Transverse colon (tissue), 4 donors: ENCODE measurements at regions not wholly inside any gene's neighbourhood (a gene's known extent, or its start where the extent isn't known, plus 50 kb on each side); places are given as distances from the start of the nearest gene placed in this dataset.

ENCODE experiments used
- DNase-seq: peaks from one replicate; pipeline ENCODE4 v3.0.0-alpha.2; 2019
- H3K27ac ChIP-seq, 4 donors: fragments of 200-600 bp; sonication (generic); 2 replicates each; pipeline ENCODE4 v1.5.1; 2016 to 2018; ENCODE audit warnings: inconsistent platforms in 4 of 4
- H3K27me3 ChIP-seq: fragments of 200-600 bp; sonication (generic); 2 replicates; pipeline ENCODE4 v1.5.1; 2017; ENCODE audit warnings: inconsistent platforms
- H3K36me3 ChIP-seq, 4 donors: fragments of 200-600 bp; sonication (generic); 2 replicates each; pipeline ENCODE4 v1.5.1; 2017 to 2019; ENCODE audit warnings: inconsistent platforms in 4 of 4
- H3K4me1 ChIP-seq, 4 donors: fragments of 200-600 bp; sonication (generic); 2 replicates each; pipeline ENCODE4 v1.5.1; 2017 to 2020; ENCODE audit warnings: inconsistent platforms in 4 of 4
- H3K4me3 ChIP-seq, 4 donors: fragments of 200-600 bp; sonication (generic); 1 replicate in 1 of 4; 2 replicates in 3 of 4; pipeline versions ENCODE4 v1.5.1 to v1.6.1; 2017 to 2019; ENCODE audit warnings: inconsistent platforms in 4 of 4
- H3K9me3 ChIP-seq, 2 donors: fragments of 200-600 bp; sonication (generic); 2 replicates each; pipeline ENCODE4 v1.5.1; 2017 to 2019; ENCODE audit warnings: inconsistent platforms in 2 of 2
- CTCF ChIP-seq, 5 experiments: fragments of 200-600 bp in 3 of 5; fragments of 450-650 bp in 2 of 5; sonication (generic) in 3 of 5; IDR thresholded peaks; 1 replicate in 2 of 5; 2 replicates in 3 of 5; pipeline ENCODE4 v1.5.1; 2016 to 2017; ENCODE audit warnings: antibody characterized with exemption in 5 of 5, inconsistent platforms in 3 of 5, mild to moderate bottlenecking in 2 of 5, moderate library complexity in 1 of 5
- EP300 ChIP-seq: sonication (generic); formaldehyde crosslinking; IDR thresholded peaks from one replicate; pipeline ENCODE4 v1.6.1; 2017; ENCODE audit warnings: antibody characterized with exemption, low read depth
- POLR2A ChIP-seq: fragments of 450-650 bp; IDR thresholded peaks from one replicate; pipeline ENCODE4 v1.6.1; 2016; ENCODE audit warnings: antibody characterized with exemption, mild to moderate bottlenecking, moderate library complexity
- POLR2AphosphoS5 ChIP-seq, 3 donors: sonication (generic); formaldehyde crosslinking; IDR thresholded peaks; one replicate each; pipeline ENCODE4 v1.6.1; 2016; ENCODE audit warnings: antibody characterized with exemption in 3 of 3
- WGBS, 2 donors: methylation state at CpG; one replicate each; pipeline ENCODE4 v1.1.5; 2018; ENCODE audit warnings: low coverage in 1 of 2; 5-methylcytosine and 5-hydroxymethylcytosine counted together
- in situ Hi-C, 4 donors: fragments of 200-750 bp; cut with MboI; loops; one replicate each; pipeline versions ENCODE4 v1.15.0 to v1.15.1; 2017; ENCODE audit warnings: low sequenced_read_pairs in 3 of 4, low pct_ligation_motif_present in 1 of 4, low pct_unique_long_range_greater_than_20kb in 1 of 4
- intact Hi-C: fragments of 100-400 bp; cut with DNase I; formaldehyde crosslinking; loops from one replicate; pipeline ENCODE4 v1.15.1; 2023; ENCODE audit warnings: low total_unique reads

GRCh38 chr14:53858345-53858684, 98.3 kb downstream of the BMP4 start:
- no peaks in the 10 kb centered on the region for H3K9me3 ChIP-seq
- no peak overlapping the region for H3K27ac ChIP-seq
- TF ChIP-seq POLR2AphosphoS5 (IDR thresholded peaks at IDR 0.05): no peak
- TF ChIP-seq POLR2A: no peak
- TF ChIP-seq EP300: no peak
- no peak for TF ChIP-seq CTCF (IDR thresholded peaks at IDR 0.05)
- in situ Hi-C loops: no loop called here
- 43% methylated on average over 1 of the region's 1 CpG; no CpG with 5 or more reads in 1 of the 2 donors for WGBS, 2 donors
- H3K4me3 ChIP-seq: no peak overlapping the region
- intact Hi-C loops: no loop called here
- DNase-seq: no peak
- no peaks in the 10 kb centered on the region for H3K27me3 ChIP-seq
- peaks cover 0 to 4% (median 1%) of the 10 kb centered on the region in 4 donors for H3K4me1 ChIP-seq
- H3K36me3 ChIP-seq: no peaks in the 10 kb centered on the region

GRCh38 chr14:53857625-53858344, 98.8 kb downstream of the BMP4 start:
- H3K36me3 ChIP-seq: no peaks in the 10 kb centered on the region
- 33 to 46% methylated on average over 4 to 5 of the region's 5 CpGs for WGBS, 2 donors
- peaks cover 0 to 4% (median 1%) of the 10 kb centered on the region in 4 donors for H3K4me1 ChIP-seq
- H3K4me3 ChIP-seq: no peak overlapping the region
- TF ChIP-seq POLR2A (no peak), POLR2AphosphoS5 (IDR thresholded peaks at IDR 0.05) (no peak), EP300 (no peak), CTCF (IDR thresholded peaks at IDR 0.05) (no peak)
- no peaks in the 10 kb centered on the region for H3K27me3 ChIP-seq
- in situ Hi-C loops: no loop called here
- intact Hi-C loops: no loop called here
- no peak for DNase-seq
- no peak overlapping the region for H3K27ac ChIP-seq
- no peaks in the 10 kb centered on the region for H3K9me3 ChIP-seq

GRCh38 chr14:53855574-53855973, 101.1 kb downstream of the BMP4 start:
- Histone ChIP-seq H3K4me3 (no peak overlapping the region), H3K4me1 (peaks cover 0 to 4% (median 1%) of the 10 kb centered on the region in 4 donors), H3K27me3 (no peaks in the 10 kb centered on the region), H3K27ac (no peak overlapping the region), H3K9me3 (no peaks in the 10 kb centered on the region), H3K36me3 (no peaks in the 10 kb centered on the region)
- in situ Hi-C loops: no loop called here
- WGBS, 2 donors: 47 to 100% methylated on average over 1 to 2 of the region's 2 CpGs
- no peak for DNase-seq
- intact Hi-C loops: no loop called here
- TF ChIP-seq POLR2A: no peak
- no peak for TF ChIP-seq CTCF (IDR thresholded peaks at IDR 0.05)
- no peak for TF ChIP-seq POLR2AphosphoS5 (IDR thresholded peaks at IDR 0.05)
- TF ChIP-seq EP300: no peak

GRCh38 chr14:53855127-53855526, 101.5 kb downstream of the BMP4 start:
- in situ Hi-C loops (no loop called here), intact Hi-C loops (no loop called here)
- H3K9me3 ChIP-seq: no peaks in the 10 kb centered on the region
- TF ChIP-seq EP300 (no peak), POLR2A (no peak), CTCF (IDR thresholded peaks at IDR 0.05) (no peak), POLR2AphosphoS5 (IDR thresholded peaks at IDR 0.05) (no peak)
- H3K4me1 ChIP-seq: peaks cover 0 to 4% (median 1%) of the 10 kb centered on the region in 4 donors
- no peaks in the 10 kb centered on the region for H3K36me3 ChIP-seq
- DNase-seq: no peak
- no peak overlapping the region for H3K27ac ChIP-seq
- no peaks in the 10 kb centered on the region for H3K27me3 ChIP-seq
- H3K4me3 ChIP-seq: no peak overlapping the region
